Stimulated activated CD8-positive, alpha-beta memory T cell treated with anti-CD3 and anti-CD28 coated beads, Interleukin-15, amount 100 ng/mL, for 48 hours (primary cell): ENCODE measurements at regions not wholly inside any gene's neighbourhood (a gene's known extent, or its start where the extent isn't known, plus 50 kb on each side); places are given as distances from the start of the nearest gene placed in this dataset.

Experiments
- DNase-seq, 2 donors: peaks; one replicate each; pipeline ENCODE4 v3.0.0-alpha.2; 2020; ENCODE audit warnings: low read depth in 2 of 2

GRCh38 chr18:72181241-72181764 lies 362.8 kb downstream of the CBLN2 start:
- DNase-seq, result no peak

DNA sequence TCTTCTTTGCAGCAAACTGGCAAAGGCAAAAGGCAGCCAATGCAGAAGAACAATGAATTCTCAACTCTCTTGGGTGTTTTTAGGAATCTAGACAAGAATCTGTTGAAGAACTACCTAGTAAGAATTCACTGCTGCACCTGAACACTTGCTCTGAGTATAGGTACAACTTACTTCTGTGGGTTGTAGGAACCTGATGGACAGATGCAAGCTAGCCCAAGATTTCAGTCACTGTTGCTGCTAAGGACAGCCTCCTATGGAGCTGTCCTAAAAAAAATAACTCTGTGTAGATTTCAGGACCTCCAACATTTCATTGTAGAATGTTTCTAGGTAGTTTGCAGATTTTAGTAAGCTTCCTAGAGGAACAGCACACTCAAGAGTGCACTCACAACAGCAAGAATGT lies 363.5 kb downstream of the CBLN2 start:
- DNase-seq, result no peak

- DNase-seq, result no peak
Observed at GRCh38 chr18:72174972-72175649, 369.0 kb downstream of the CBLN2 start.

DNA sequence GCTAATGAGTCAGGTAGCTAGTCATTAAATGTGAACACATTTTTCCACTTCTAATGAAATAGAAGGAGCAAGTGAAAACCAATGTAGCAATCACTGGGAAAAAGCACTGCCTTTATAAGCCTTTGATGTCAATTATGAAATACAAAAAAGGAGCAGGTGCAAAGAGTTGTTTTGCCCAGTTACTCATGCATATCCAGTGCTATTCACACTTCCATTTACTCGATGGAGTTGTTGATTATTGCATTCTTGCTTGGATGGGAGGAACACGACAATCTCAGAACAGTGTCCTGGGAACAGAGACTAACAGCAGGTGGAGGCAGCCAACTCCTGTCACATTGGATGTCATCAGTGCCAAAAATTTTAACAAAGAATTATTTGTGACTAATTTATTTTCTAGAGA lies 372.5 kb downstream of the CBLN2 start:
- no peak for DNase-seq

- DNase-seq, result no peak
Observed at GRCh38 chr18:72161691-72162090, 382.5 kb downstream of the CBLN2 start.

DNA sequence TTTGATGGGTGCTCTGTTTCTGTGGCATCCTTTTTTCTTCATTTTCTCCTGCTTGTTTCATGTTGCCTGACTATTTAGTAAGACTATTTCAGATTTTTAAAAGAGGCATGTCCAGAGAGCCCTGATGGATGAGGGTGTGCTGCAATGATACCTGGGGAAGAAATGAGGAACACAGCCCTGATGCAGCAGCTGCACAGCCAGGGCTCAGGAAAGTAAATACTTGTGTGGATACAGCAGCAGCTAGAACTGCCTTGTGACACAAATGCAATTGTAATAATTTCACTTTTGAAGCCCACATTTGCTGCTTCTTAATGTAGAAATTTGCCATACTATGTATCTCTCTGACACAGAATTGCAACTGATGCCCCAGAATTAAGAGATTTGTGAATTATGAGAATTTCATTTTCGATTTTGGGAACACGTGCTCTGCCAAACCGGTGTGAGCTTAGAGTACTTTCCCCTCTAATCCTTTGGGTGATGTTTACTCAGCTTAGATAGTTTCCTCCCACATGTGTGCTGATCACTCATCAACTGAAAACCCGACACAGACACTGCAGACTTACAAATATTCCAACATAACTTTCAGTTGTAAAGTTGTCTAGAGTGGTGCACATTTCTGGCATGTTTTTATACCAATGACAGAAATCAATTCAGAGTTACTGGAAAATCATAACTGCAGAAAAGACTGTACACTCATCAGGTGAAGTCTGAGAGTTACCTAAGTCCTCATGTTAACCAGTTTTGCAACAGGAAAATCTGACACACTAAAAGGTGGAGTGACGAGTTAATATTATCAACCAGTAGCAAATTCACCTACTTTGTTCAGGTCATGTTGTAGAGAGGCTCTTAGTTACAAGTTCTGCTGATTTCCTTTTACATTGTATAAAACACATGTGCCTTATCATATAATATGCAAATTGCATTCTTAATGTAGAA lies 383.4 kb downstream of the CBLN2 start:
- DNase-seq, result no peak

DNA sequence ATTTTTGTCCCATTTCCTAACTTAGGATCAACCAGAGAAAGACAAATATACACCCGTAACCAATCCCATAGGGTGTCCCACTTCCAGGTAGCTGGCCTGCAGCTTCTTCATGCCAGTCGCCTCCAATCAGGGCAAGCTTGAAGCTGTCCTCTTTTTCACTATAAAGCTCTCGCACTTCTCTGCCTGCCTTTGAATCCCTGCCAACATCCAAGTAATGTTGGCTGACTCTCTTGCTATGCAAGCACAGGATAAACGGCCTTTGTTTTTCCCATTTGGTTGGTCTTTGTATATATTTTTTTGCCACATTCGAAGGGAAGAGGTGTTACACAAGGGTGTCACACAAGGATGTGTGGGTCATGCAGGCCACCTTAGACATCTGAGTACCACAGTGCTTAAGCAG lies 388.8 kb downstream of the CBLN2 start:
- no peak for DNase-seq

- DNase-seq, result no peak
Observed at GRCh38 chr18:72154926-72155325, 389.2 kb downstream of the CBLN2 start.

GRCh38 chr18:72152935-72153334 lies 391.2 kb downstream of the CBLN2 start:
- no peak for DNase-seq

DNA sequence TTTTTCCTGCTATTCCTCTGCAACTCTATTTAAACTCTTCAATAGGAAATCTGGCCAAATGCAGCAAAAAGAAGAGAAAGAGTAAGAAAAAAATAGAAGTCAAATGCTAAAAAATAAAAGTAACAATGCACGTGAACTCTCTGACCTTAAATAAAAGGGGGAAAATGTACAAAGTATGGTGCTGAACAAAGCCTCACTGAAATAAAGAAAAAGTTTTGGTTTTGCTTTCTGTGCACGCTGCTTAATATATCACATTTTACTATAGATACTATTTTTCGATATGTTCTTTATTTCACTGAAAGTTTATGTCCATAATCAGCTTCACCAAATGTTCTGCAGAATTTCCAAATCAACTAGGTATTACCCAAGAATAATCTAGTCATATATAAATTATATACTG lies 396.3 kb downstream of the CBLN2 start:
- no peak for DNase-seq

DNA sequence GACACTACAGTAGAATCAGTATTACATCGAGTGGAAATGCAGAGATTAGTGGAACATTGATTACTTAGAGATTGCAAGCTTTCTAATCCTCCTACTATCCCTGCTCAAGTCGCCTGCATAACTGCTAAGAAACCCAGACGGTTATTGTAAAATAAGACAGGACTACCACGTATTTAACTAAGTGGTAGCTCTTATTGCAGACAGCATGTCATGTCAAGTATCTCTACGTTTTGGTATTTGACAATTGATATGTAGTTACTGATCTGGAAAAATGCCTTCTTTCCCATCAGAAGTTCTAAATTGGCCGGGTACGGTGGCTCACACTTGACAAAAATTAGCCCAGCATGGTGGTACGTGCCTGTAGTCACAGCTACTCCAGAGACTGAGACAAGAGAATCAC lies 404.1 kb downstream of the CBLN2 start:
- DNase-seq, result no peak

- no peak for DNase-seq
Observed at GRCh38 chr18:72128649-72129048, 415.5 kb downstream of the CBLN2 start.

DNA sequence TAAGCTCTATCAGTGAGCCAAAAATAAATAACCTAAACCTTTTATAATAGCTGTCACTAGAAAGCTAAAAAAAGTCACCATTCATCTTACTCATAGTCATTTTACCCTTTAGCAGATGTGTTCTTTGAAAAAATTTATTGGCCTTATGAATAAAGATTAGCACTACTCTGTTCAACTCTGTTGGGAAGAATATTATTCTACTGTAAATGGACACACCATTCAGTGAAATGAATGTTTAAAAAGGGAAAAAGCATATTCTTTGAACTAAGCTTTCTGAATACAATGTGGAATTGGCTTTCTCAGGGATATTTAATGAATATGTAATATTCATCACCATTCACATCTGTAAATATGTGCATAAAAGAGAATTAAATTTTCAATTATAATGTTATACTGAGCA lies 422.0 kb downstream of the CBLN2 start:
- no peak for DNase-seq

DNA sequence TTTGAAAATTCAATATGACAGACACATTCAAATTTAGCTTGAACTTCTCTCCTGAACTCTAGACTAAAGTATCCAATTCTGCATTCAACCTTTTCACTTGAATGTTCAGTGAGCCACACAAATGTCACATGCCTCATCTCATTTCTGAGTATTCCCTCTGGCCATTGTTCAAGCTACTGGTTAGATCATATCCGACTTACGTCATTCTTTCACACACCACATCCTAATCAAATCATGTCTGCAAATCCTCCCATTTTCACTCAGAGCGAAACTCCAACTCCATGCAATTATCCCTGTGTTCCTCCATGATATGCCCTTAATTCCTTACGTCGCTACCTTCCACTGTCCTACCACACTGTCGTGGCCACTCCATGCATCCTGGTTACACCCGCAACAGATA lies 425.1 kb downstream of the CBLN2 start:
- no peak for DNase-seq

DNA sequence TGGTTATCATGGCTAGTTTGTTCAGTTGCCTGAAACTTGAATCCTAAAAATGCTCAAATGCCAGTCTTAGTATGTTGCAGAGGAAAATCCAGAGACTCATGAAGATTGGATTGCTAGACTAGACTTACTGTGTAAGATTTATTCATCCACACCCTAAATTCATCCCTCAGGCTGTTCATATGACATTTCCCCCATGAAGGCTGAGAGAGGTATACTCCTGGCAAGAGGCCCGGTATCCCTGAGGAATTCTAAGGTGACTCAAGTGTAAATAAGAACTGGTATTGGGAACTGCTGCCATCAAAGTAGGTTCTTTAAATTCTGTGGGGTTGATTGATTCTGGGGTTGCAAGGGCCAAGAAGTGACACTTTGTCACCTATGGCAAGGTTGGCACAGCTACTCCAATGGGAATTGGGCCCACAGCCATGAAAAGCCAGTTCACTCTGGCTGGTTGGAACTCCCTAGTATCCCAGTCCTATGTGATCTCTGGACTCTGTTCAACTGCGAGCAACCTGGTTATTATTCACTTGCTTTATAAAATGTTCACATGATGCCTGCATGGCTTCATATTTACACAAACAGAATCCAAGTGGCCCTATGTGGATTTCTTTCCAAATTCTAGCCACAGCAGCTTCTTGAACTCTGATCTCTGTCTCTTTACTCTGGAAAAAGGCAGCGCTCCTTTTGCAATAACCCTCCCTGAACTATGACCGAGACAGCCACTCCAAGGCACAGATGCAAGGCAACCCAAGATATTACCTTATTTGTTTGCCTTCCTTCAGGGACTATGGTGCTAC lies 429.1 kb downstream of the CBLN2 start:
- DNase-seq, result no peak

DNA sequence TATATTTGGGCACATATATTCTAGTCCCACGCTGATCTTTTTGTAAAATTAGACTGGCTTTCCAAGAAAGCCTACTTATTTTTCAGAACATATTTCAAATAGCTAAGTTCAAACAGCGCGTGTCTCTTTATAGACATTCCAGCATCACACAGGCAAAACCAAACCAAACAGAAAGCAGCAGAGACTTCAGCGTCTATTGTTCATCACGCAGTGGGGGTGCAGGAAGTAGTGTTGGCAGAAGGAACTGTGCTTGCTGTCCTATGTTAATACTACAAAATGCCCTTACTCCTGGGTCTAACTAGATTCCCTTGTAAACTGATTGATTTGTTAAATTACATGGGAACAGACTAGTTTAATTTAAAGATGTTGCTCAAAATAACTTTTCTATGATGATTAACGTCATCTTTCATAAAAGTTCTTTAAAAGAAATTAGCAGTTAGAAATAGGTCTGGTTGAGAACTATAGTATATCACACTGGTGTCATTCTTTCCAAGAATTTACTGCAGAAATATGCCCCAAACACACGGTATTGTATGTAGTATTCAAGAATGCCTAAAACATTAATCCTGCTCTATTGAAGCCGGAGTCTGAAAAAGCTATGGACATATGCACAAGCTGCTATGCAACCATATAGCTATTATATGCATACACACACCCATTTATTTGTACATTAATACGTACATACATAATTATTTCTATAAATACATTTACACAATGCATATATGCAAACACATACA lies 436.3 kb downstream of the CBLN2 start:
- DNase-seq, result no peak

- no peak for DNase-seq
Observed at GRCh38 chr18:72104851-72105250, 439.3 kb downstream of the CBLN2 start.

GRCh38 chr18:72102412-72102811 lies 441.7 kb downstream of the CBLN2 start:
- no peak for DNase-seq

DNA sequence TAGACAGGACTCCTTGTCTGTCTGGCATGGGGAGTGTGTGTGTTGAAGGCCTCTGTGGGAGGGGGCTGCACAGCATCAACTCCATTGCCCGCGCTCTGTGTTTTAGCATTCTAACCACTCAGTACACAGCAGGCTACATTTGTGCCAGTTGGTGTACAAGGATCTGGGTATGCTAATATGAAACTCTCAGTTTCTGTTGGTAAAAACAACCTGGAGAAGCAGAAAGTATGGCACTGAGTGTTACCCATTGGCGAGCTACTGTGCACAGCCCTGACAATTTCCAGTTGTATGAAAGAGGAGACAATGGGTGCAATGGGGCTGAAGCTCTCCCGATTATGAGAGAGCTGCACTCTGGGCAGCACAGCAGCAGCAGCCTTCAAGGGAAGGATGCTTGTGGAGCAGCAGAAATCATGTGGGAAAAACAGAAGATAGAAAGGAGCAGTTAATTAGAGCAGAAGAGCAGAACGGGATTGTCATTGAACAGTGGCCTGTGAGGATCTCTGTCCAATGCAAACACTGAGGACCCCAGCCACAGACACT lies 443.6 kb downstream of the CBLN2 start:
- no peak for DNase-seq

GRCh38 chr18:72091369-72091768 lies 452.8 kb downstream of the CBLN2 start:
- DNase-seq, result no peak

GRCh38 chr18:72089432-72089831 lies 454.7 kb downstream of the CBLN2 start:
- no peak for DNase-seq
